ENCODE measurements at regions not wholly inside any gene's neighbourhood (a gene's known extent, or its start where the extent isn't known, plus 50 kb on each side); places are given as distances from the start of the nearest gene placed in this dataset.

DNA sequence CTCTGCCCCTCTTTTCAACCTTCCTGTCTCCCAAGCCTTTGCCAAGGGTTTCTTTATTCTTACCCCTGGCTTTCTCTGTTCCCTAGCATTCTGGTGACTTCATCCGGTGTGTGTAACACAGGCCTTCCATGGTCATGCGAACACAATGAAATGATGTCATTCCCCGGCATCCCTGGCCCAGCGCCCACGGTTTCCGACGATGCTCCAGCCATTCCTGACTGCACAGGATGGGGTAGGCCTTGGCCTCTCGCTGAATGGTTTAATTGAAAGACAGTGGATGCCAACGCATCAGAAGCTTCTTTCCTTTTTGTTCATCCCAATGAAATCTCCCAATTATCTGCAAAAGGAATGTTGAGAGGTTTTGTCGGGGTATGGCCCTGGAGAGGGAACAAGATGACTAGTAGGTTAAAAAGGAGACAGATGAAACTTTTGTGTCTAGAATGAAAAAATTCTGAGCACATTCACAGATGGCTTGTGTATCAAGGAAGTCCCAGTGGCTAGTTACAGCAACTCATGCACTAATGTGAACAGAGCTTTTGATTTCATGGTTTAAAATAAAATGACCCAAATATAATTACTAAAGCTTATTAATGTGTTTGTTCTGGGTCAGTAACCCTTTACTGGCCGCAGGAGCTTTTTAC is 655.0 kb downstream of the QKI start:
- TF ChIP-seq FOXA1 (IDR thresholded peaks at IDR 0.05) (no peak), NFRKB (IDR thresholded peaks at IDR 0.05) (no peak), FOXM1 (IDR thresholded peaks at IDR 0.05; ENCODE audit: borderline replicate concordance) (no peak), L3MBTL2 (conservative IDR thresholded peaks at IDR 0.05) (no peak), SUZ12 (IDR thresholded peaks at IDR 0.05) (no peak), FOXK2 (IDR thresholded peaks at IDR 0.05) (no peak), ARNT (IDR thresholded peaks at IDR 0.05) (no peak), BHLHE40 (IDR thresholded peaks at IDR 0.05; ENCODE audit: borderline replicate concordance) (no peak), ZNF384 (IDR thresholded peaks at IDR 0.05) (no peak), TARDBP (IDR thresholded peaks at IDR 0.05) (no peak)
- TF ChIP-seq, protein P1, sequence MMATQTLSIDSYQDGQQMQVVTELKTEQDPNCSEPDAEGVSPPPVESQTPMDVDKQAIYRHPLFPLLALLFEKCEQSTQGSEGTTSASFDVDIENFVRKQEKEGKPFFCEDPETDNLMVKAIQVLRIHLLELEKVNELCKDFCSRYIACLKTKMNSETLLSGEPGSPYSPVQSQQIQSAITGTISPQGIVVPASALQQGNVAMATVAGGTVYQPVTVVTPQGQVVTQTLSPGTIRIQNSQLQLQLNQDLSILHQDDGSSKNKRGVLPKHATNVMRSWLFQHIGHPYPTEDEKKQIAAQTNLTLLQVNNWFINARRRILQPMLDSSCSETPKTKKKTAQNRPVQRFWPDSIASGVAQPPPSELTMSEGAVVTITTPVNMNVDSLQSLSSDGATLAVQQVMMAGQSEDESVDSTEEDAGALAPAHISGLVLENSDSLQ (IDR thresholded peaks at IDR 0.05): no peak
- CTCF ChIA-PET: interaction anchor here (0.6 kb wide), 1 partner anchor 858 kb away, joined by 3 read pairs; no protein-coding TSS in a partner anchor

GRCh38 chr6:164068527-164068926 is 654.0 kb downstream of the QKI start:
- ChIA-PET CTCF (no interaction called here), POLR2A (no interaction called here)
- DNase-seq (ENCODE audit: extremely low spot score): no peak
- TF ChIP-seq SP1 (IDR thresholded peaks at IDR 0.05): no peak
- no peak for TF ChIP-seq TARDBP (IDR thresholded peaks at IDR 0.05)
- TF ChIP-seq FOXA1 (IDR thresholded peaks at IDR 0.05): no peak
- TF ChIP-seq FOXK2 (IDR thresholded peaks at IDR 0.05): no peak
- TF ChIP-seq ZNF384 (IDR thresholded peaks at IDR 0.05): no peak
- no peak for TF ChIP-seq BHLHE40 (IDR thresholded peaks at IDR 0.05; ENCODE audit: borderline replicate concordance)
- TF ChIP-seq ELF4 (IDR thresholded peaks at IDR 0.05): no peak

More for the DNA sequence above, 655.0 kb downstream of the QKI start:
- DNase-seq (ENCODE audit: extremely low spot score): no peak
- POLR2A ChIA-PET: no interaction called here

DNA sequence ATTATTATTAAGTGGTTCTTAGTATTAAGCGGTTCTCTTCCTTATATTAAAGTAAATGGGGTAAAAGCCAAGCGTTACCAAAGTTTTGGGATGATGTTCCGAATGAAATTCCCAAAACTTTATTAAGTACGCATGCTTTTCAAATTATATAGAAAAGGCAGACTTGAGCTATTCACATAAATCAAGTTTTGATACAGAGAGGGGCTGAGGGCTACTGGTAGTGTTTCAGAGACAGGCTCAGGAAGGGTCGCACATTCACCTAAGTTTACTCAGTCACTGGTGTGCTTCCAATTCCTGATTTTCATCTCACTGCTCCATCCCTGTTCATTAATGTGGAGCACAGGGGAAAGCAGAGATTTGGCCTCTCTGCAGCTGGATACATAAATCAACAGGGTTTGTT is 652.2 kb downstream of the QKI start:
- POLR2A ChIA-PET: no interaction called here
- CTCF ChIA-PET: no interaction called here
- no peak for DNase-seq (ENCODE audit: extremely low spot score)
- no peak for TF ChIP-seq LEF1 (IDR thresholded peaks at IDR 0.05; ENCODE audit: borderline replicate concordance)
- no peak for TF ChIP-seq HDGF (IDR thresholded peaks at IDR 0.05; ENCODE audit: borderline replicate concordance)
- TF ChIP-seq ARNT (IDR thresholded peaks at IDR 0.05): no peak
- no peak for TF ChIP-seq FOXK2 (IDR thresholded peaks at IDR 0.05)
- no peak for TF ChIP-seq SP1 (IDR thresholded peaks at IDR 0.05)
- no peak for TF ChIP-seq BHLHE40 (IDR thresholded peaks at IDR 0.05; ENCODE audit: borderline replicate concordance)
- TF ChIP-seq SUZ12 (IDR thresholded peaks at IDR 0.05): no peak

GRCh38 chr6:164066335-164066734 is 651.8 kb downstream of the QKI start:
- POLR2A ChIA-PET: no interaction called here
- no peak for TF ChIP-seq SP1 (IDR thresholded peaks at IDR 0.05)
- no peak for TF ChIP-seq HDGF (IDR thresholded peaks at IDR 0.05; ENCODE audit: borderline replicate concordance)
- no peak for TF ChIP-seq ZNF384 (IDR thresholded peaks at IDR 0.05)
- no peak for DNase-seq (ENCODE audit: extremely low spot score)
- CTCF ChIA-PET: no interaction called here

DNA sequence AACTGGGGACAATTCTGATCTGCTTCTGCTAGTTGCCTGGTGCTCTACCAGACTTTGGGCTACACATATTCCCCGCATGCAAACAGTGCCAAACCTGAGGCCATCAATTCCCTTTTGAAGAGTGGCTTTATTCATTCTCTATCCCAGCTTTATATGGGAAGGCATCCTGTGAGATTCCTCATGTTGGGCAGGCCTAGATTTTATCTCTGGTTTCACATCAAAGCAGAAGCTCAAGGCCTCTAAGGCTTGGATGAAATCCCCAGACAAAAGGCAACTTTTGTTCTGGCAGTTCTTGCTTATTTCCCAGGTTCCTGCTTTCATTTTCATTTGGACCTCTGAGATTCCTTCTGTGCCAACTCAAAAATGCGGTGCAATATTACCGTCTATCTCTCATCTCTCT is 648.8 kb downstream of the QKI start:
- CTCF ChIA-PET: no interaction called here
- DNase-seq (ENCODE audit: extremely low spot score): no peak
- POLR2A ChIA-PET: no interaction called here
- no peak for TF ChIP-seq SP1 (IDR thresholded peaks at IDR 0.05)
- TF ChIP-seq ARNT (IDR thresholded peaks at IDR 0.05): no peak
- no peak for TF ChIP-seq SUZ12 (IDR thresholded peaks at IDR 0.05)

GRCh38 chr6:164062872-164063271 is 648.4 kb downstream of the QKI start:
- no peak for TF ChIP-seq TARDBP (IDR thresholded peaks at IDR 0.05)
- TF ChIP-seq ARNT (IDR thresholded peaks at IDR 0.05): no peak
- TF ChIP-seq BHLHE40 (IDR thresholded peaks at IDR 0.05; ENCODE audit: borderline replicate concordance): no peak
- TF ChIP-seq ELF4 (IDR thresholded peaks at IDR 0.05): no peak
- TF ChIP-seq, protein P1 (IDR thresholded peaks at IDR 0.05): no peak
- TF ChIP-seq L3MBTL2 (conservative IDR thresholded peaks at IDR 0.05): no peak
- TF ChIP-seq LEF1 (IDR thresholded peaks at IDR 0.05; ENCODE audit: borderline replicate concordance): no peak
- TF ChIP-seq HDGF (IDR thresholded peaks at IDR 0.05; ENCODE audit: borderline replicate concordance): no peak
- no peak for TF ChIP-seq SP1 (IDR thresholded peaks at IDR 0.05)
- no peak for TF ChIP-seq FOXA1 (IDR thresholded peaks at IDR 0.05)
- no peak for TF ChIP-seq ZNF384 (IDR thresholded peaks at IDR 0.05)
- TF ChIP-seq FOXK2 (IDR thresholded peaks at IDR 0.05): no peak
- no peak for TF ChIP-seq NFRKB (IDR thresholded peaks at IDR 0.05)
- TF ChIP-seq CTBP1 (IDR thresholded peaks at IDR 0.05; ENCODE audit: borderline replicate concordance): no peak
- no peak for TF ChIP-seq FOXM1 (IDR thresholded peaks at IDR 0.05; ENCODE audit: borderline replicate concordance)
- TF ChIP-seq SUZ12 (IDR thresholded peaks at IDR 0.05): no peak
- POLR2A ChIA-PET: no interaction called here
- CTCF ChIA-PET: no interaction called here
- DNase-seq (ENCODE audit: extremely low spot score): no peak

DNA sequence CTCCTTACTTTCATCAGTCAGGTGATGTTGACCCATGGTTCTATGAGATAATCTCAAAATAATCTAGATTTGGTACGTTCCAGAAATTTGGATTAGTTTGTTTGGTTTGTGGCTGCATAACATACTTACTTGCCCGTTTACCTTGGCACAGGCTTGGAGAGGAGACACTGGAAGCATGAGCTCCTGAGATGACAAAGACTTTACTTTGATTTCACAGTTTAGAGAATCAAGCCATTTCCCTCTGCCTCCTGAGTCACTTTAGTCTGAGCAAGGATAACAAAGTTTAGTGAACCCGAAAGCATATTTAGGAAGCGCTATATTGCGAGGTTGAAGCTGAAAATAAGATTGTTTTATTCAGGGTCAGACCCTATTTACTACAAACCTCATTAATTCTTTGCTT is 643.4 kb downstream of the QKI start:
- TF ChIP-seq SP1 (IDR thresholded peaks at IDR 0.05) (no peak), HDGF (IDR thresholded peaks at IDR 0.05; ENCODE audit: borderline replicate concordance) (no peak), ARNT (IDR thresholded peaks at IDR 0.05) (no peak), ZNF384 (IDR thresholded peaks at IDR 0.05) (no peak), NFRKB (IDR thresholded peaks at IDR 0.05) (no peak), CTBP1 (IDR thresholded peaks at IDR 0.05; ENCODE audit: borderline replicate concordance) (no peak), TARDBP (IDR thresholded peaks at IDR 0.05) (no peak), ELF4 (IDR thresholded peaks at IDR 0.05) (no peak), LEF1 (IDR thresholded peaks at IDR 0.05; ENCODE audit: borderline replicate concordance) (no peak), FOXA1 (IDR thresholded peaks at IDR 0.05) (no peak), L3MBTL2 (conservative IDR thresholded peaks at IDR 0.05) (no peak), BHLHE40 (IDR thresholded peaks at IDR 0.05; ENCODE audit: borderline replicate concordance) (no peak), FOXK2 (IDR thresholded peaks at IDR 0.05) (no peak)
- TF ChIP-seq, protein P1 (IDR thresholded peaks at IDR 0.05): no peak
- DNase-seq (ENCODE audit: extremely low spot score): no peak
- CTCF ChIA-PET: no interaction called here
- POLR2A ChIA-PET: no interaction called here

Data from HEK293T (cell line).